H1 (cell line): ENCODE measurements at regions not wholly inside any gene's neighbourhood (a gene's known extent, or its start where the extent isn't known, plus 50 kb on each side); places are given as distances from the start of the nearest gene placed in this dataset.

Source experiments
- CTCF ChIA-PET: fragments of 300-600 bp; sonication (Branson Sonifier 250); formaldehyde crosslinking; loops from one replicate; lab custom pipeline; 2021; ENCODE audit not compliant: partially characterized antibody; lab: Charles Lee
- POLR2A ChIA-PET: fragments of 300-600 bp; sonication (Branson Sonifier 250); formaldehyde crosslinking; loops from one replicate; lab custom pipeline; 2021; ENCODE audit warnings: inconsistent platforms; ENCODE audit not compliant: partially characterized antibody; lab: Charles Lee
- DNase-seq, 2 experiments: peaks; one replicate each; pipeline versions ENCODE4 v3.0.0 to v3.0.0-alpha.2; 2010 to 2022; ENCODE audit warnings: low spot score in 2 of 2, low read depth in 1 of 2, mixed read lengths in 1 of 2
- FAIRE-seq: peaks from 2 replicates; lab custom pipeline; 2011; peaks lifted over from hg19 to GRCh38; lab: Jason Lieb, UNC
- H2AFZ ChIP-seq: 2 replicates; pipeline ENCODE4 v1.8.1; 2012; ENCODE audit warnings: low read length, inconsistent platforms
- H2AK5ac ChIP-seq: 2 replicates; pipeline ENCODE4 v1.6.1; 2013; ENCODE audit warnings: low read depth, low read length
- H2BK120ac ChIP-seq: replicated peaks from 2 replicates; pipeline ENCODE3; 2013; ENCODE audit warnings: low read depth, low read length, inconsistent platforms
- H2BK12ac ChIP-seq: 2 replicates; pipeline ENCODE4 v1.6.1; 2013; ENCODE audit warnings: low read depth, low read length
- H2BK15ac ChIP-seq: 2 replicates; pipeline ENCODE4 v1.6.1; 2013; ENCODE audit warnings: low read length
- H2BK20ac ChIP-seq: 2 replicates; pipeline ENCODE4 v1.6.1; 2013; ENCODE audit warnings: low read length
- H2BK5ac ChIP-seq: 2 replicates; pipeline ENCODE4 v1.6.1; 2013; ENCODE audit warnings: low read depth, low read length
- H3K14ac ChIP-seq: 2 replicates; pipeline ENCODE4 v1.6.1; 2013; ENCODE audit warnings: inconsistent platforms; ENCODE audit not compliant: insufficient read length
- H3K18ac ChIP-seq: 2 replicates; pipeline ENCODE4 v1.6.1; 2013; ENCODE audit warnings: low read length; ENCODE audit errors: extremely low read depth
- H3K23ac ChIP-seq: 2 replicates; pipeline ENCODE4 v1.6.1; 2013; ENCODE audit warnings: inconsistent platforms; ENCODE audit not compliant: insufficient read length
- H3K23me2 ChIP-seq: 2 replicates; pipeline ENCODE4 v1.6.1; 2013; ENCODE audit warnings: low read depth, low read length
- H3K27ac ChIP-seq: 2 replicates; pipeline ENCODE4 v1.6.1; 2011; ENCODE audit warnings: low read depth, low read length, inconsistent platforms
- H3K27me3 ChIP-seq, 4 experiments: replicated peaks in 1 of 4; 1 replicate in 1 of 4; 2 replicates in 3 of 4; pipeline versions ENCODE4 v1.6.1 to v1.8.1; 2011 to 2013; ENCODE audit warnings: low read length in 3 of 4, mild to moderate bottlenecking in 3 of 4, inconsistent platforms in 2 of 4, mixed read lengths in 2 of 4, moderate library complexity in 1 of 4; ENCODE audit not compliant: control insufficient read depth in 3 of 4, insufficient read depth in 3 of 4; ENCODE audit errors: extremely low read depth in 1 of 4
- H3K36me3 ChIP-seq, 4 experiments: 2 replicates each; pipeline versions ENCODE4 v1.6.1 to v1.8.1; 2011 to 2013; ENCODE audit warnings: mild to moderate bottlenecking in 4 of 4, low read length in 3 of 4, moderate library complexity in 2 of 4, control low read depth in 1 of 4, inconsistent platforms in 1 of 4; ENCODE audit not compliant: insufficient read depth in 4 of 4, control insufficient read depth in 2 of 4
- H3K4ac ChIP-seq: replicated peaks from 2 replicates; pipeline ENCODE3; 2013; ENCODE audit warnings: low read length, low read depth, mixed read lengths, inconsistent platforms; ENCODE audit not compliant: insufficient read length
- H3K4me1 ChIP-seq, 4 experiments: replicated peaks in 1 of 4; 1 replicate in 1 of 4; 2 replicates in 3 of 4; pipeline versions ENCODE4 v1.6.1 to v1.8.1; 2011 to 2013; ENCODE audit warnings: low read length in 3 of 4, inconsistent platforms in 2 of 4, mixed read lengths in 1 of 4; ENCODE audit not compliant: insufficient read depth in 4 of 4, control insufficient read depth in 3 of 4
- H3K4me2 ChIP-seq, 2 experiments: 2 replicates each; pipeline versions ENCODE4 v1.6.1 to v1.8.1; 2011 to 2013; ENCODE audit warnings: low read depth in 2 of 2, low read length in 2 of 2, control low read depth in 1 of 2, inconsistent platforms in 1 of 2, mild to moderate bottlenecking in 1 of 2; ENCODE audit not compliant: insufficient read depth in 1 of 2
- H3K4me3 ChIP-seq, 4 experiments: fragments of 200-600, 300-600 bp in 1 of 4; sonication (generic), shearing (Covaris generic), sonication (Bioruptor Twin) in 1 of 4; 2 replicates each; pipeline versions ENCODE4 v1.5.1 to v1.8.1; 2011 to 2016; ENCODE audit warnings: low read length in 4 of 4, low read depth in 3 of 4, control low read depth in 2 of 4, inconsistent platforms in 2 of 4, mild to moderate bottlenecking in 2 of 4, mixed read lengths in 1 of 4, moderate library complexity in 1 of 4; ENCODE audit not compliant: insufficient read depth in 2 of 4; ENCODE audit errors: extremely low read depth in 1 of 4
- H3K56ac ChIP-seq: replicated peaks from 2 replicates; pipeline ENCODE3; 2013; ENCODE audit warnings: low read depth, mild to moderate bottlenecking, mixed read lengths, low read length, inconsistent platforms; ENCODE audit not compliant: insufficient read length
- H3K79me1 ChIP-seq: 2 replicates; pipeline ENCODE4 v1.6.1; 2013; ENCODE audit warnings: low read depth, low read length, control low read depth
- H3K79me2 ChIP-seq, 2 experiments: 2 replicates each; pipeline versions ENCODE4 v1.6.1 to v1.8.1; 2012 to 2013; ENCODE audit warnings: low read length in 2 of 2, mild to moderate bottlenecking in 2 of 2, inconsistent platforms in 1 of 2; ENCODE audit not compliant: insufficient read depth in 2 of 2, control insufficient read depth in 1 of 2
- H3K9ac ChIP-seq, 4 experiments: replicated peaks in 1 of 4; 1 replicate in 1 of 4; 2 replicates in 3 of 4; pipeline versions ENCODE4 v1.6.1 to v1.8.1; 2011 to 2013; ENCODE audit warnings: low read depth in 3 of 4, low read length in 3 of 4, control low read depth in 2 of 4, mild to moderate bottlenecking in 2 of 4, moderate library complexity in 2 of 4, inconsistent platforms in 1 of 4; ENCODE audit errors: extremely low read depth in 1 of 4
- H3K9me3 ChIP-seq, 2 experiments: 2 replicates each; pipeline versions ENCODE4 v1.6.1 to v1.8.1; 2012 to 2013; ENCODE audit warnings: mild to moderate bottlenecking in 2 of 2, moderate library complexity in 2 of 2, control low read depth in 1 of 2, inconsistent platforms in 1 of 2, low read depth in 1 of 2, low read length in 1 of 2, mixed read lengths in 1 of 2; ENCODE audit not compliant: insufficient read depth in 2 of 2
- H4K20me1 ChIP-seq, 2 experiments: replicated peaks in 1 of 2; 2 replicates each; pipeline versions ENCODE3 to v1.8.1; 2011 to 2013; ENCODE audit warnings: inconsistent platforms in 2 of 2, low read length in 2 of 2, mild to moderate bottlenecking in 1 of 2; ENCODE audit not compliant: insufficient read depth in 2 of 2, control insufficient read depth in 1 of 2
- H4K5ac ChIP-seq: 2 replicates; pipeline ENCODE4 v1.6.1; 2013; ENCODE audit warnings: low read length, low read depth, mixed read lengths, inconsistent platforms; ENCODE audit not compliant: insufficient read length
- H4K8ac ChIP-seq: 2 replicates; pipeline ENCODE4 v1.8.0; 2013; ENCODE audit warnings: mild to moderate bottlenecking, moderate library complexity, low read length, inconsistent platforms; ENCODE audit not compliant: insufficient read depth; ENCODE audit errors: extremely low read depth
- H4K91ac ChIP-seq: replicated peaks from 2 replicates; pipeline ENCODE3; 2013; ENCODE audit warnings: low read length, mixed read lengths, inconsistent platforms; ENCODE audit not compliant: insufficient read length
- BRCA1 ChIP-seq: IDR thresholded peaks from 2 replicates; pipeline ENCODE4 v1.6.1; 2012; ENCODE audit warnings: low read depth, low read length, improper control_type of control experiment
- CBX5 ChIP-seq: fragments of 300-800, 300-1000 bp; sonication (generic); IDR thresholded peaks from 2 replicates; pipeline ENCODE4 v1.7.1; 2016; ENCODE audit warnings: antibody characterized with exemption, low read length, low read depth
- CBX8 ChIP-seq: fragments of 300-800, 300-1000 bp; sonication (generic); IDR thresholded peaks from 2 replicates; pipeline ENCODE4 v1.7.1; 2016; ENCODE audit warnings: low read depth, low read length, borderline replicate concordance
- CHD2 ChIP-seq: IDR thresholded peaks from 2 replicates; pipeline ENCODE4 v1.6.1; 2012; ENCODE audit warnings: low read length, improper control_type of control experiment
- KDM1A ChIP-seq: fragments of 200-600, 300-600 bp; sonication (generic); IDR thresholded peaks from 2 replicates; pipeline ENCODE4 v1.7.1; 2016; ENCODE audit warnings: mild to moderate bottlenecking, low read length, borderline replicate concordance
- POLR2AphosphoS5 ChIP-seq: IDR thresholded peaks from 2 replicates; pipeline ENCODE4 v1.6.1; 2011; ENCODE audit warnings: low read depth, low read length
- RFX5 ChIP-seq: IDR thresholded peaks from 2 replicates; pipeline ENCODE4 v1.6.1; 2011; ENCODE audit warnings: low read depth, low read length, improper control_type of control experiment, borderline replicate concordance
- RXRA ChIP-seq: IDR thresholded peaks from 2 replicates; pipeline ENCODE4 v1.6.1; 2011; ENCODE audit warnings: low read depth, mild to moderate bottlenecking, low read length, moderate library complexity; ENCODE audit not compliant: insufficient read depth
- SP2 ChIP-seq: IDR thresholded peaks from 2 replicates; pipeline ENCODE4 v1.6.1; 2012; ENCODE audit warnings: mild to moderate bottlenecking, low read length, inconsistent platforms
- SP4 ChIP-seq: IDR thresholded peaks from 2 replicates; pipeline ENCODE4 v1.6.1; 2012; ENCODE audit warnings: low read length, inconsistent platforms
- SUZ12 ChIP-seq: fragments of 200-600 bp; sonication (generic); IDR thresholded peaks from 2 replicates; pipeline ENCODE4 v1.6.1; 2012; ENCODE audit warnings: mild to moderate bottlenecking, inconsistent platforms, low read length, moderate library complexity, mixed read lengths
- TAF1 ChIP-seq: IDR thresholded peaks from 2 replicates; pipeline ENCODE4 v1.6.1; 2011; ENCODE audit warnings: mild to moderate bottlenecking, low read depth, low read length
- TAF7 ChIP-seq: optimal IDR thresholded peaks from 2 replicates; pipeline ENCODE3; 2011; ENCODE audit warnings: low read depth, mild to moderate bottlenecking, inconsistent platforms, low read length, moderate library complexity, borderline replicate concordance
- YY1 ChIP-seq: IDR thresholded peaks from 2 replicates; pipeline ENCODE4 v1.6.1; 2011; ENCODE audit warnings: low read depth, mild to moderate bottlenecking, low read length
- WGBS, 2 experiments: shearing (Covaris generic) in 1 of 2; methylation state at CpG; one replicate each; pipeline versions ENCODE4 v1.1.6 to v1.1.7; 2013 to 2015; ENCODE audit warnings: low lambda C conversion rate in 2 of 2, mixed read lengths in 2 of 2, inconsistent platforms in 1 of 2, low coverage in 1 of 2, missing lambda C conversion rate in 1 of 2; ENCODE audit not compliant: insufficient replicate concordance in 2 of 2, insufficient coverage in 1 of 2, insufficient read length in 1 of 2; ENCODE audit errors: extremely low coverage in 1 of 2, missing lambda C conversion rate in 1 of 2; 5-methylcytosine and 5-hydroxymethylcytosine counted together
- TF ChIP-seq, protein P1 (sequence below): IDR thresholded peaks from 2 replicates; pipeline ENCODE4 v1.6.1; 2011; ENCODE audit warnings: low read length, improper control_type of control experiment

- Histone ChIP-seq H3K14ac (no peak overlapping the region), H3K9ac (no peak overlapping the region), H3K18ac (no peak overlapping the region), H3K23ac (no peak overlapping the region), H3K23me2 (no peaks in the 10 kb centered on the region), H4K5ac (no peak overlapping the region), H3K4me2 (no peak overlapping the region), H3K4ac (no peak overlapping the region), H3K27ac (no peak overlapping the region), H3K4me3 (no peak overlapping the region), H3K56ac (no peak overlapping the region), H3K36me3 (no peaks in the 10 kb centered on the region), H2AK5ac (no peak overlapping the region), H4K8ac (no peak overlapping the region), H2BK12ac (no peak overlapping the region), H2BK120ac (no peak overlapping the region), H3K4me1 (peaks cover 0 to 3% (median 0%) of the 10 kb centered on the region in 4 experiments; a peak in 1 of 7 replicates), H2BK15ac (no peak overlapping the region), H3K27me3 (no peaks in the 10 kb centered on the region), H3K9me3 (no peaks in the 10 kb centered on the region), H4K20me1 (no peaks in the 10 kb centered on the region), H4K91ac (no peak overlapping the region), H3K79me2 (no peaks in the 10 kb centered on the region), H2BK5ac (no peak overlapping the region), H2BK20ac (no peak overlapping the region), H3K79me1 (no peaks in the 10 kb centered on the region), H2AFZ (no peak overlapping the region)
- no peak for DNase-seq
- FAIRE-seq: no peak
- POLR2A ChIA-PET: no interaction called here
- CTCF ChIA-PET: no interaction called here
- 88% methylated on average over 4 of the region's 4 CpGs; no CpG with 5 or more reads in 1 of the 2 experiments for WGBS, 2 experiments
- TF ChIP-seq CBX5 (no peak), SP4 (no peak), SUZ12 (no peak), RXRA (no peak), RFX5 (no peak), YY1 (no peak), CHD2 (no peak), SP2 (no peak), BRCA1 (no peak), TAF1 (no peak), TAF7 (no peak), KDM1A (no peak), POLR2AphosphoS5 (no peak), CBX8 (no peak)
- TF ChIP-seq, protein P1, sequence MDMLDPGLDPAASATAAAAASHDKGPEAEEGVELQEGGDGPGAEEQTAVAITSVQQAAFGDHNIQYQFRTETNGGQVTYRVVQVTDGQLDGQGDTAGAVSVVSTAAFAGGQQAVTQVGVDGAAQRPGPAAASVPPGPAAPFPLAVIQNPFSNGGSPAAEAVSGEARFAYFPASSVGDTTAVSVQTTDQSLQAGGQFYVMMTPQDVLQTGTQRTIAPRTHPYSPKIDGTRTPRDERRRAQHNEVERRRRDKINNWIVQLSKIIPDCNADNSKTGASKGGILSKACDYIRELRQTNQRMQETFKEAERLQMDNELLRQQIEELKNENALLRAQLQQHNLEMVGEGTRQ: no peak
Measured at GRCh38 chr15:34700891-34701427, 53.8 kb downstream of the GJD2 start.
